ENCODE measurements at regions not wholly inside any gene's neighbourhood (a gene's known extent, or its start where the extent isn't known, plus 50 kb on each side); places are given as distances from the start of the nearest gene placed in this dataset.
A peak's percentile ranks its signal among the peaks of the same experiment; 100 is the strongest.

- Histone ChIP-seq H3K4me1 (no peaks in the 10 kb centered on the region), H3K27me3 (peaks cover 0 to 4% (median 0%) of the 10 kb centered on the region in 9 donors), H3K9me3 (no peaks in the 10 kb centered on the region), H3K36me3 (no peaks in the 10 kb centered on the region), H3K27ac (no peak overlapping the region), H3K4me3 (no peak overlapping the region)
- 83 to 92% (median 90%) methylated on average over 5 of the region's 5 CpGs for WGBS, 4 donors
- TF ChIP-seq CTCF (IDR thresholded peaks at IDR 0.05), result no peak
- no peak for TF ChIP-seq POLR2A (IDR thresholded peaks at IDR 0.05)
- DNase-seq (no peak), ATAC-seq (no peak)
- intact Hi-C loops (cut with DNase I), result loop anchor here in 1 of 10 donors (10.0 kb wide), 1 partner anchor 500 kb away; the partner anchor contains the start of gene BMP6
These were observed 122.8 kb upstream of the EEF1E1 start for GRCh38 chr6:8225113-8225512.

- Histone ChIP-seq H3K36me3 (no peaks in the 10 kb centered on the region), H3K9me3 (no peaks in the 10 kb centered on the region), H3K4me3 (no peak overlapping the region), H3K27me3 (no peaks in the 10 kb centered on the region), H3K4me1 (no peaks in the 10 kb centered on the region), H3K27ac (no peak overlapping the region)
- TF ChIP-seq CTCF (IDR thresholded peaks at IDR 0.05) (no peak), POLR2A (IDR thresholded peaks at IDR 0.05) (no peak)
- ATAC-seq (no peak), DNase-seq (no peak)
- intact Hi-C loops (cut with DNase I), result loop anchor here in 1 of 10 donors (10.0 kb wide), 1 partner anchor 499 kb away; the partner anchor contains the start of gene BMP6
- WGBS, 4 donors, result 84 to 94% (median 88%) methylated on average over 2 of the region's 2 CpGs
These were observed 121.3 kb upstream of the EEF1E1 start for GRCh38 chr6:8223678-8224077.

GRCh38 chr6:8219352-8219943 is 117.1 kb upstream of the EEF1E1 start:
- no peak overlapping the region for H3K27ac ChIP-seq
- peak in 1 of 5 donors; percentile 14 for DNase-seq
- WGBS, 4 donors, result 2 to 8% (median 4%) methylated on average over 3 of the region's 3 CpGs
- no peaks in the 10 kb centered on the region for H3K4me1 ChIP-seq
- no peak for TF ChIP-seq POLR2A (IDR thresholded peaks at IDR 0.05)
- TF ChIP-seq CTCF (IDR thresholded peaks at IDR 0.05), result peak; percentile 56 to 85 (median 74)
- H3K27me3 ChIP-seq, result peaks cover 0 to 4% (median 0%) of the 10 kb centered on the region in 9 donors
- ATAC-seq, result no peak
- no peak overlapping the region for H3K4me3 ChIP-seq
- no peaks in the 10 kb centered on the region for H3K36me3 ChIP-seq
- H3K9me3 ChIP-seq, result no peaks in the 10 kb centered on the region
- intact Hi-C loops (cut with DNase I), result loop anchor here in 8 of 10 donors (1.0 to 10.0 kb wide), 6 partner anchors 87 to 497 kb away; partner anchors contain the start of gene BMP6 (in 2 of the 8)

- H3K36me3 ChIP-seq, result no peaks in the 10 kb centered on the region
- no peak overlapping the region for H3K4me3 ChIP-seq
- peaks cover 0 to 8% (median 0%) of the 10 kb centered on the region in 9 donors for H3K27me3 ChIP-seq
- WGBS, 4 donors, result 70 to 79% (median 74%) methylated on average over 5 of the region's 5 CpGs
- no peak for DNase-seq
- intact Hi-C loops (cut with DNase I), result loop anchor here in 8 of 10 donors (1.0 to 10.0 kb wide), 6 partner anchors 86 to 497 kb away; partner anchors contain the start of gene BMP6 (in 2 of the 8)
- TF ChIP-seq CTCF (IDR thresholded peaks at IDR 0.05) (no peak), POLR2A (IDR thresholded peaks at IDR 0.05) (no peak)
- no peak overlapping the region for H3K27ac ChIP-seq
- ATAC-seq, result no peak
- H3K4me1 ChIP-seq, result no peaks in the 10 kb centered on the region
- H3K9me3 ChIP-seq, result no peaks in the 10 kb centered on the region
These were observed 116.5 kb upstream of the EEF1E1 start for GRCh38 chr6:8218861-8219260.
